Smooth muscle cell (in vitro differentiated cells): ENCODE measurements at regions not wholly inside any gene's neighbourhood (a gene's known extent, or its start where the extent isn't known, plus 50 kb on each side); places are given as distances from the start of the nearest gene placed in this dataset.

Source experiments
- DNase-seq: peaks from one replicate; lab custom pipeline; 2025; ENCODE audit not compliant: unreplicated experiment; lab: John Stamatoyannopoulos, UW
- H2AFZ ChIP-seq: fragments of 200-600 bp; sonication (generic); 2 replicates; pipeline ENCODE4 v1.6.0; 2016; ENCODE audit warnings: antibody characterized with exemption, low read depth, mild to moderate bottlenecking
- H3F3A ChIP-seq: fragments of 200-600 bp; sonication (generic); 2 replicates; pipeline ENCODE4 v1.6.0; 2017; ENCODE audit warnings: antibody characterized with exemption, low read depth
- H3K27ac ChIP-seq: fragments of 200-600 bp; sonication (generic); 2 replicates; pipeline ENCODE4 v1.5.1; 2016; ENCODE audit warnings: low read depth, mild to moderate bottlenecking
- H3K27me3 ChIP-seq: fragments of 200-600 bp; sonication (generic); 2 replicates; pipeline ENCODE4 v1.6.1; 2016; ENCODE audit warnings: low read depth, mild to moderate bottlenecking
- H3K36me3 ChIP-seq: fragments of 200-600 bp; sonication (generic); 2 replicates; pipeline ENCODE4 v1.5.1; 2016; ENCODE audit warnings: low read depth
- H3K4me1 ChIP-seq: fragments of 200-600 bp; sonication (generic); 2 replicates; pipeline ENCODE4 v1.5.1; 2016; ENCODE audit warnings: low read depth
- H3K4me2 ChIP-seq: fragments of 200-600 bp; sonication (generic); 2 replicates; pipeline ENCODE4 v1.6.0; 2016; ENCODE audit warnings: mild to moderate bottlenecking
- H3K4me3 ChIP-seq: fragments of 200-600 bp; sonication (generic); 2 replicates; pipeline ENCODE4 v1.5.1; 2016; ENCODE audit warnings: mild to moderate bottlenecking
- H3K79me2 ChIP-seq: fragments of 200-600 bp; sonication (generic); 2 replicates; pipeline ENCODE4 v1.6.0; 2016; ENCODE audit warnings: low read depth, mild to moderate bottlenecking
- H3K9ac ChIP-seq: fragments of 200-600 bp; sonication (generic); 2 replicates; pipeline ENCODE4 v1.6.0; 2016; ENCODE audit warnings: low read depth
- H3K9me3 ChIP-seq: fragments of 200-600 bp; sonication (generic); replicated peaks from 2 replicates; pipeline ENCODE4 v1.5.1; 2016; ENCODE audit warnings: low read depth
- H4K20me1 ChIP-seq: fragments of 200-600 bp; sonication (generic); 2 replicates; pipeline ENCODE4 v1.6.0; 2016; ENCODE audit warnings: low read depth
- CTCF ChIP-seq: fragments of 200-600 bp; sonication (generic); IDR thresholded peaks from 2 replicates; pipeline ENCODE4 v1.5.1; 2017; ENCODE audit warnings: borderline replicate concordance, mild to moderate bottlenecking, antibody characterized with exemption; ENCODE audit not compliant: insufficient read depth, poor library complexity, severe bottlenecking
- WGBS: methylation state at CpG from one replicate; pipeline ENCODE4 v1.1.7; 2016; ENCODE audit warnings: low lambda C conversion rate; 5-methylcytosine and 5-hydroxymethylcytosine counted together

- 45% methylated on average over 2 of the region's 2 CpGs for WGBS
These were observed 604.6 kb upstream of the IMPG1 start for GRCh38 chr6:76677017-76677416.

GRCh38 chr6:76671751-76672150 lies 599.3 kb upstream of the IMPG1 start:
- Histone ChIP-seq H3K4me1 (no peaks in the 10 kb centered on the region), H3K9ac (no peak overlapping the region), H3F3A (no peaks in the 10 kb centered on the region), H4K20me1 (no peaks in the 10 kb centered on the region), H3K36me3 (no peaks in the 10 kb centered on the region), H3K4me2 (no peak overlapping the region), H3K27me3 (no peaks in the 10 kb centered on the region), H3K9me3 (no peaks in the 10 kb centered on the region), H2AFZ (no peak overlapping the region), H3K79me2 (no peaks in the 10 kb centered on the region), H3K4me3 (no peak overlapping the region), H3K27ac (no peak overlapping the region)
- no peak for DNase-seq
- no peak for TF ChIP-seq CTCF
- WGBS = 82% methylated on average over 4 of the region's 4 CpGs

More at GRCh38 chr6:76677017-76677416, 604.6 kb upstream of the IMPG1 start:
- no peak for DNase-seq
- Histone ChIP-seq H3K4me2 (no peak overlapping the region), H3K27me3 (no peaks in the 10 kb centered on the region), H3K79me2 (no peaks in the 10 kb centered on the region), H3K9ac (no peak overlapping the region), H3F3A (no peaks in the 10 kb centered on the region), H2AFZ (no peak overlapping the region), H4K20me1 (no peaks in the 10 kb centered on the region), H3K36me3 (no peaks in the 10 kb centered on the region), H3K4me3 (no peak overlapping the region), H3K9me3 (no peaks in the 10 kb centered on the region), H3K4me1 (no peaks in the 10 kb centered on the region), H3K27ac (no peak overlapping the region)
- TF ChIP-seq CTCF = no peak

- no peaks in the 10 kb centered on the region for H3K9me3 ChIP-seq
- H2AFZ ChIP-seq = no peak overlapping the region
- no peaks in the 10 kb centered on the region for H3K27me3 ChIP-seq
- H3K27ac ChIP-seq = peak overlapping the region; percentile 82
- no peak overlapping the region for H3K9ac ChIP-seq
- DNase-seq = no peak
- no peaks in the 10 kb centered on the region for H4K20me1 ChIP-seq
- 78% methylated on average over 1 of the region's 1 CpG for WGBS
- H3K79me2 ChIP-seq = no peaks in the 10 kb centered on the region
- H3K4me1 ChIP-seq = peaks cover 3% of the 10 kb centered on the region
- H3K4me3 ChIP-seq = no peak overlapping the region
- H3K36me3 ChIP-seq = no peaks in the 10 kb centered on the region
- peak overlapping the region; percentile 67 for H3K4me2 ChIP-seq
- no peak for TF ChIP-seq CTCF
- no peaks in the 10 kb centered on the region for H3F3A ChIP-seq
These were observed 571.8 kb upstream of the IMPG1 start for GRCh38 chr6:76644231-76644630.

GRCh38 chr6:76639941-76640340 lies 567.5 kb upstream of the IMPG1 start:
- Histone ChIP-seq H3K9ac (no peak overlapping the region), H3K36me3 (no peaks in the 10 kb centered on the region), H3K4me2 (no peak overlapping the region), H3K27me3 (no peaks in the 10 kb centered on the region), H4K20me1 (no peaks in the 10 kb centered on the region), H3K79me2 (no peaks in the 10 kb centered on the region), H2AFZ (no peak overlapping the region), H3K4me1 (peaks cover 3% of the 10 kb centered on the region), H3K9me3 (no peaks in the 10 kb centered on the region), H3K27ac (no peak overlapping the region), H3K4me3 (no peak overlapping the region), H3F3A (no peaks in the 10 kb centered on the region)
- 13% methylated on average over 1 of the region's 1 CpG for WGBS
- no peak for TF ChIP-seq CTCF
- DNase-seq = no peak
